ENCODE measurements at regions not wholly inside any gene's neighbourhood (a gene's known extent, or its start where the extent isn't known, plus 50 kb on each side); places are given as distances from the start of the nearest gene placed in this dataset.

DNA sequence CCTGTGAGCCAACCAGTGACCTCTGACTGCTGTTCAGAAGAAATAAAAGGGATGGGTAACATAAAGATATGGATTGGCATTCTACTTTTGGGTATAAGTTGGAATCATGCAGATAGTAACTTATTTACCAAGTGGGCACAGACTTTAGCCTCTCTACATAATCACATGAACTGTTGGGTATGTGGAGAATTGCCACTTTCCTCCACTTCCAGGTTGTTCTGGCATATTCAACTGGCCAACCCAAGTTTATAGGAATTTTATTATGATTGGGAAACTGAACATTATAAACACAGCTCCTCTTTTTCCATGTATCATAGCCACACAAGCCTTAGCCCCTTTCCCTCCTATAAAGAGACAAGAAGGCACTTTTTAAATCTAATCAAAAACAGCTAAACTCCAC is 179.3 kb downstream of the RNF152 start:
- Mint-ChIP-seq H3K4me3 (no peak overlapping the region), H3K27me3 (peaks cover 3 to 5% of the 10 kb centered on the region in 2 donors), H3K9me3 (peaks cover 0 to 2% (median 0%) of the 10 kb centered on the region in 8 donors), H3K4me1 (no peaks in the 10 kb centered on the region), H3K27ac (no peak overlapping the region), H3K36me3 (no peaks in the 10 kb centered on the region)
- CTCF ChIA-PET (ENCODE audit: partially characterized antibody) = no interaction called here
- Histone ChIP-seq H3K9me3 (ENCODE audit: control insufficient read depth in 1 of 2, low read length in 2 of 2) (no peaks in the 10 kb centered on the region), H3K27me3 (ENCODE audit: insufficient read depth, low read length) (no peaks in the 10 kb centered on the region), H3K36me3 (ENCODE audit: insufficient read depth, low read length) (no peaks in the 10 kb centered on the region), H3K4me3 (ENCODE audit: low read length in 2 of 2) (no peak overlapping the region), H3K27ac (ENCODE audit: low read depth, low read length) (no peak overlapping the region), H3K4me1 (ENCODE audit: insufficient read depth, low read length) (no peaks in the 10 kb centered on the region)
- intact Hi-C loops (cut with micrococcal nuclease) = no loop called here
- DNase-seq = no peak
- POLR2A ChIA-PET (ENCODE audit: partially characterized antibody) = no interaction called here

DNA sequence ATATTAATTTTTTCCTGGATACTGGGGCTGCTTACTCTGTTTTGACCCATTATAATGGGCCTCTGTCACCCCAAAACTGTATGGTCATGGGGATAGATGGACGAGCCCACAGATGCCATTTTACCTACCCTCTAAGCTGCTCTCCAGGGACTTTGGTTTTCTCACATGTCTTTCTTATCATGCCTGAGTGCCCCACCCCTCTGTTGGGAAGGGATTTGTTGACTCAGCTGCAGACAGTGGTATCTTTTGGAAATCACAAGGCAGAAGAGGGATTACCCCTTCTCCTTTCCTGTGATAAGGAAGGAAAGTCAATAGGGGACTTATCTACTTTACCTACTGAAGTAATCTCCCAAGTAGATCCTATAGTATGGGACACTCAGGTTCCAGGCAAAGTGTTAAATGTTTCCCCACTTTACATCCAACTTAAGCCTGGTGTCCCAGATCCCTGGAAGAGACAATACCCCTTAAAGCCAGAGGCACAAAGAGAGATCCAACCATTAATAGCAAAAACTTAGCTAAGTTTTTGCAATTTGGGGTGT is 182.7 kb downstream of the RNF152 start:
- Mint-ChIP-seq H3K4me1 (no peaks in the 10 kb centered on the region), H3K27me3 (peaks cover 5% of the 10 kb centered on the region in 2 donors), H3K36me3 (no peaks in the 10 kb centered on the region), H3K9me3 (peaks cover 0 to 2% (median 0%) of the 10 kb centered on the region in 8 donors), H3K27ac (no peak overlapping the region), H3K4me3 (no peak overlapping the region)
- Histone ChIP-seq H3K27me3 (ENCODE audit: insufficient read depth, low read length) (no peaks in the 10 kb centered on the region), H3K4me3 (ENCODE audit: low read length in 2 of 2) (no peak overlapping the region), H3K27ac (ENCODE audit: low read depth, low read length) (no peak overlapping the region), H3K4me1 (ENCODE audit: insufficient read depth, low read length) (no peaks in the 10 kb centered on the region), H3K9me3 (ENCODE audit: control insufficient read depth in 1 of 2, low read length in 2 of 2) (no peaks in the 10 kb centered on the region), H3K36me3 (ENCODE audit: insufficient read depth, low read length) (no peaks in the 10 kb centered on the region)
- DNase-seq = no peak
- ChIA-PET POLR2A (ENCODE audit: partially characterized antibody) (no interaction called here), CTCF (ENCODE audit: partially characterized antibody) (no interaction called here)
- intact Hi-C loops (cut with micrococcal nuclease) = no loop called here

DNA sequence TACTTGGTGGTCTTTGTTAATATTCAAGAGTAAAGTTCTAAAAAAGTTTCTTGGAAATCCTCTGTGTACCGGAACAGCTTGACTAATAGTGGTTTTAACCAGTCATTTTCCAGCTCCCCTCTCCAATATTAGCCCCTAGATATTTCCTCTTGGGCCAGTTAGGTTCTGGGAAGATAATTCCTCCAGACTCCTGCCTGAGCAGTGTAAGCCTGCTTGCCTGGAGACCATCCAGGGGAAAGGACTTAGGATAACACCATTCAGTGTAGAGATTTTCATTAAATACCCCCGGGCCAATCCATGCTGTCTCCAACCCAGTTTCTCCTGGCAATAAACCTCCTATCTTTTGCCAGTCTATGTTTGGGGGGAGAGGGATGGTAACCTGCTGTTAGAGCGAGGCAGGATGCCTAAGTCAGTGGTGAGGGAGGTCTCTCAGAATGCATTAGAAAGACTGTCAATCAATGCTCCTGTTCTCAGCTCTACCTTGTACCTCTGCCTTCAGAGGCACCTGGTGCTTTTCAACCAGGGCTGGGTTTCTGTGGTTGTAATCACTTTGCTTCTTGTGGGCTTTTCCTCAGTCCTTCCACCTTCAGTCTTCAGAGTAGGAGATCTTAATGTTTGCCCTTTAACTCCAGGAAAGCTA is 186.4 kb downstream of the RNF152 start:
- Mint-ChIP-seq H3K27me3 (peaks cover 4 to 7% of the 10 kb centered on the region in 2 donors), H3K9me3 (peaks cover 0 to 2% (median 0%) of the 10 kb centered on the region in 8 donors), H3K4me3 (no peak overlapping the region), H3K4me1 (no peaks in the 10 kb centered on the region), H3K36me3 (no peaks in the 10 kb centered on the region), H3K27ac (no peak overlapping the region)
- no peaks in the 10 kb centered on the region for H3K4me1 ChIP-seq (ENCODE audit: insufficient read depth, low read length)
- DNase-seq = no peak
- ChIA-PET POLR2A (ENCODE audit: partially characterized antibody) (no interaction called here), CTCF (ENCODE audit: partially characterized antibody) (interaction anchor here (0.8 kb wide), 1 partner anchor 9 kb away, joined by 3 read pairs; no protein-coding TSS in a partner anchor)
- intact Hi-C loops (cut with micrococcal nuclease) = no loop called here
- no peak overlapping the region for H3K27ac ChIP-seq (ENCODE audit: low read depth, low read length)
- no peaks in the 10 kb centered on the region for H3K36me3 ChIP-seq (ENCODE audit: insufficient read depth, low read length)
- H3K9me3 ChIP-seq (ENCODE audit: control insufficient read depth in 1 of 2, low read length in 2 of 2) = no peaks in the 10 kb centered on the region
- H3K27me3 ChIP-seq (ENCODE audit: insufficient read depth, low read length) = no peaks in the 10 kb centered on the region
- H3K4me3 ChIP-seq (ENCODE audit: low read length in 2 of 2) = no peak overlapping the region

DNA sequence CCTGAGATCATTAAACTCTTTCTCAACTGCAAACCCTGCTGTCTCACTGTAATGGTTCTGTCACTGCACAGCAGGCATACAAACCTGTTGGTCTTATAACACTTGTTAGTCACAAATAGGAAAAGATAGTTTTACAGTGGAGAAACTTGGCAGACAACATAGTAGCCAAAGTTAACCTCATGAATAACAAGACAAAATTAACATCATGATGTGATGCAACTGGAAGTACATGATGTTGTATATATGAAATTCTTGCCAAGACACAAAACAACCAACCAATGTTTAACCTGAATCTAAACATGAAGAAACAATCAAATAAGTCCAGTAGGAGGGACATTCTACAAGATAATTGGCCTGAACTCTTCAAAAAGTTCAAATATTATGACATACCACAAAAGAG is 189.3 kb downstream of the RNF152 start:
- no peak for DNase-seq
- Histone ChIP-seq H3K9me3 (ENCODE audit: control insufficient read depth in 1 of 2, low read length in 2 of 2) (no peaks in the 10 kb centered on the region), H3K4me1 (ENCODE audit: insufficient read depth, low read length) (no peaks in the 10 kb centered on the region), H3K36me3 (ENCODE audit: insufficient read depth, low read length) (no peaks in the 10 kb centered on the region), H3K27me3 (ENCODE audit: insufficient read depth, low read length) (no peaks in the 10 kb centered on the region), H3K4me3 (ENCODE audit: low read length in 2 of 2) (no peak overlapping the region), H3K27ac (ENCODE audit: low read depth, low read length) (no peak overlapping the region)
- no peaks in the 10 kb centered on the region for H3K36me3 Mint-ChIP-seq
- intact Hi-C loops (cut with micrococcal nuclease) = no loop called here
- no peaks in the 10 kb centered on the region for H3K4me1 Mint-ChIP-seq
- H3K27ac Mint-ChIP-seq = no peak overlapping the region
- ChIA-PET POLR2A (ENCODE audit: partially characterized antibody) (no interaction called here), CTCF (ENCODE audit: partially characterized antibody) (no interaction called here)
- H3K27me3 Mint-ChIP-seq = peaks cover 2% of the 10 kb centered on the region in 2 donors
- H3K4me3 Mint-ChIP-seq = no peak overlapping the region
- peaks cover 0 to 3% (median 0%) of the 10 kb centered on the region in 8 donors for H3K9me3 Mint-ChIP-seq

DNA sequence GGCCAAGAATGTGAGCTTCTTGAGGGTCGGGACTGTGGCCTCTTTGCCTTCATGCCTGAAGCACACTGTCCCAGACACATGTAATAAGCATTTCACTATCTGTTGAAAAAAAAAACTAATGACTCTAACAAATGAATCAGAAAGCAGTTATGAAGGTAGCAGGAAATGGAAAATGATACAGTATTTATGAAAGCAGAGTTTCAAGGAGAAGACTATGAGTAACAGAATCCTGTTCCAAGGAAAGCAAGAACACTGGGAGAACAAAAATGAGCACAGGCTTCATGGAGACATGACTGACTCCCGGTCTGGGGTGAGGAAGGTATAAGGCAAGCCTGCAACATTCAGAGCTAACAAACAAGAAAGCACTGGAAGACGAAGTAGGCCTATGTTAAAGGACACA is 190.8 kb downstream of the RNF152 start:
- H3K4me3 Mint-ChIP-seq = no peak overlapping the region
- DNase-seq = no peak
- Histone ChIP-seq H3K27ac (ENCODE audit: low read depth, low read length) (no peak overlapping the region), H3K4me1 (ENCODE audit: insufficient read depth, low read length) (no peaks in the 10 kb centered on the region), H3K4me3 (ENCODE audit: low read length in 2 of 2) (no peak overlapping the region), H3K36me3 (ENCODE audit: insufficient read depth, low read length) (no peaks in the 10 kb centered on the region), H3K27me3 (ENCODE audit: insufficient read depth, low read length) (no peaks in the 10 kb centered on the region), H3K9me3 (ENCODE audit: control insufficient read depth in 1 of 2, low read length in 2 of 2) (no peaks in the 10 kb centered on the region)
- POLR2A ChIA-PET (ENCODE audit: partially characterized antibody) = no interaction called here
- no peaks in the 10 kb centered on the region for H3K4me1 Mint-ChIP-seq
- H3K27me3 Mint-ChIP-seq = peaks cover 2% of the 10 kb centered on the region in 2 donors
- no peaks in the 10 kb centered on the region for H3K36me3 Mint-ChIP-seq
- CTCF ChIA-PET (ENCODE audit: partially characterized antibody) = no interaction called here
- peaks cover 0 to 3% (median 0%) of the 10 kb centered on the region in 8 donors for H3K9me3 Mint-ChIP-seq
- intact Hi-C loops (cut with micrococcal nuclease) = no loop called here
- no peak overlapping the region for H3K27ac Mint-ChIP-seq

DNA sequence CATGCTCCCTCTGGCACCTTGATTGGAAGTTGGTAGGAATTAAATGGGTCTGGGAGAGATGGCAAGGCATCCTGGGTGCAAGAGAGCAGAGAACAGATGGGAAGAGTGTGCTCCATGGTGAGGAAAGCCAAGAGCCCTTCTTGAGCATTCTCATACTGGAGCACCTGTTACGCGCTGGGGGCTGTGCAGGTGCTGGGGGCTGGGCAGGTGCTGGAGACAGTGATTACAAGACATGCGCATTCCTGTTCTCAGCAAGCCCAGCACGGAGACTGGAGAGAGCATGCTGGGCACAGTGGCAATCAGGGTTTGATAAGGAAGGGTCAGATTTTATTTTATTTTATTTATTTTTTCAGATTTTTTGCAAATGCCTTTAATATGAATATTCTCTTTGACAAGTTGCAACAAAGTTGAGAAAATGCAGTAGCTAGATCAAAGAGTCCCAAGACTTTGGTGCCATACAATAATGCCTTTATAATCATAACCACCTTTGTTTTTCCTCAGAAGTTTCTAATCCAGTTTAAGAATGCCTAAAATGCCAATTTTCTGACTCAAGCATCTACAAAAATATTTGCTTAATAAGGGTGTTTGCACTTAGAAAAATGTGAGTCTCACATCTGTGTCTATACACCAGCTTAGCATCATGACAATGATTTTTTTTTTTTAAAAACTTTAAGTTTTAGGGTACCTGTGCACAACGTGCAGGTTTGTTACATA is 193.3 kb downstream of the RNF152 start:
- Mint-ChIP-seq H3K4me3 (no peak overlapping the region), H3K27me3 (peaks cover 0 to 2% of the 10 kb centered on the region in 2 donors), H3K9me3 (peaks cover 0 to 3% (median 0%) of the 10 kb centered on the region in 8 donors), H3K27ac (no peak overlapping the region), H3K4me1 (no peaks in the 10 kb centered on the region), H3K36me3 (no peaks in the 10 kb centered on the region)
- Histone ChIP-seq H3K9me3 (ENCODE audit: control insufficient read depth in 1 of 2, low read length in 2 of 2) (no peaks in the 10 kb centered on the region), H3K27me3 (ENCODE audit: insufficient read depth, low read length) (no peaks in the 10 kb centered on the region), H3K4me3 (ENCODE audit: low read length in 2 of 2) (no peak overlapping the region), H3K36me3 (ENCODE audit: insufficient read depth, low read length) (no peaks in the 10 kb centered on the region), H3K27ac (ENCODE audit: low read depth, low read length) (no peak overlapping the region), H3K4me1 (ENCODE audit: insufficient read depth, low read length) (no peaks in the 10 kb centered on the region)
- intact Hi-C loops (cut with micrococcal nuclease) = no loop called here
- POLR2A ChIA-PET (ENCODE audit: partially characterized antibody) = no interaction called here
- CTCF ChIA-PET (ENCODE audit: partially characterized antibody) = no interaction called here
- DNase-seq = no peak

DNA sequence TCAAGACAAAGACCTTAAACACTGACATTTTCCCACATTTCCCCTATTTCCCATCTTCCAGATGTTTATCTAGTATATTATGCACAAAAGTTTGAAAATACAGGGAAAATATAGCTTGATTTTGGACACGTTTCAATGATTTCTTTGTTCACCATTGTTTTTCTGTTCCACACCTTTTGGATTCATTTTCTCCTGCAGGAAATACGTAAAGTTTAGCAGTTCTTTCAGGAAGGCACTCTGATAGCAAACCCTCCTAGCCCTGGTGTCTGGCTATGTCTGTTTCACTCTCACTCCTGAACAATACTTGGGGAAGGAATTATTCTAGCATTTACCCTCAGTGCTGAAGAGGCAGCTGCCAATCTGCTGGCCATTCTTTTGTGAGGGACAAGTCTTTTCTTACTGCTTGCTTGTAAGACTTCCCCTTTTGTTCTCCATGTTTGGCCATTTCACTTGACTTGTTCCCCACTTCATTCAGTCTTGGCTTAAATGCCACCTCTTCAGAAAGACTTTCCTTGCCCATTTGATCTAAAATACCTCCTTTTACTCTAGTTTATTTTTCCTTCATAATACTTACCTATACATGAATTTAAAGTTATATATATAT is 195.4 kb downstream of the RNF152 start:
- Histone ChIP-seq H3K27me3 (ENCODE audit: insufficient read depth, low read length) (no peaks in the 10 kb centered on the region), H3K36me3 (ENCODE audit: insufficient read depth, low read length) (no peaks in the 10 kb centered on the region), H3K4me1 (ENCODE audit: insufficient read depth, low read length) (no peaks in the 10 kb centered on the region), H3K4me3 (ENCODE audit: low read length in 2 of 2) (no peak overlapping the region), H3K9me3 (ENCODE audit: control insufficient read depth in 1 of 2, low read length in 2 of 2) (no peaks in the 10 kb centered on the region), H3K27ac (ENCODE audit: low read depth, low read length) (no peak overlapping the region)
- H3K9me3 Mint-ChIP-seq = peaks cover 0 to 3% (median 0%) of the 10 kb centered on the region in 8 donors
- H3K4me1 Mint-ChIP-seq = no peaks in the 10 kb centered on the region
- no peak overlapping the region for H3K4me3 Mint-ChIP-seq
- POLR2A ChIA-PET (ENCODE audit: partially characterized antibody) = no interaction called here
- CTCF ChIA-PET (ENCODE audit: partially characterized antibody) = interaction anchor here (0.6 to 0.8 kb wide), 3 partner anchors 9 to 115 kb away, joined by 3 read pairs; no protein-coding TSS in a partner anchor
- H3K27ac Mint-ChIP-seq = no peak overlapping the region
- no peaks in the 10 kb centered on the region for H3K36me3 Mint-ChIP-seq
- H3K27me3 Mint-ChIP-seq = peaks cover 0 to 2% of the 10 kb centered on the region in 2 donors
- DNase-seq = no peak
- intact Hi-C loops (cut with micrococcal nuclease) = no loop called here
